ENCODE measurements at regions not wholly inside any gene's neighbourhood (a gene's known extent, or its start where the extent isn't known, plus 50 kb on each side); places are given as distances from the start of the nearest gene placed in this dataset.
"Not testable (repeated sequence)": the region's sequence is repeated elsewhere in the genome, so short reads cannot be mapped to it uniquely, and the experiment has no call there.

GRCh38 chr2:72024451-72025175 lies 123.0 kb downstream of the CYP26B1 start:
- Histone ChIP-seq H3K4me1 (ENCODE audit: insufficient read depth) (no peaks in the 10 kb centered on the region), H3K4me3 (ENCODE audit: low read depth, low read length) (no peak overlapping the region), H3K36me3 (ENCODE audit: insufficient read depth) (no peaks in the 10 kb centered on the region), H3K27ac (ENCODE audit: low read depth) (no peak overlapping the region)
- 86% methylated on average over 16 of the region's 16 CpGs for WGBS
- DNase-seq (ENCODE audit: extremely low spot score), result no peak

GRCh38 chr2:72023678-72024390 lies 123.8 kb downstream of the CYP26B1 start:
- WGBS, result 92% methylated on average over 7 of the region's 7 CpGs
- H3K27ac ChIP-seq (ENCODE audit: low read depth), result no peak overlapping the region
- DNase-seq (ENCODE audit: extremely low spot score), result no peak
- H3K4me3 ChIP-seq (ENCODE audit: low read depth, low read length), result no peak overlapping the region
- no peaks in the 10 kb centered on the region for H3K4me1 ChIP-seq (ENCODE audit: insufficient read depth)
- no peaks in the 10 kb centered on the region for H3K36me3 ChIP-seq (ENCODE audit: insufficient read depth)

DNA sequence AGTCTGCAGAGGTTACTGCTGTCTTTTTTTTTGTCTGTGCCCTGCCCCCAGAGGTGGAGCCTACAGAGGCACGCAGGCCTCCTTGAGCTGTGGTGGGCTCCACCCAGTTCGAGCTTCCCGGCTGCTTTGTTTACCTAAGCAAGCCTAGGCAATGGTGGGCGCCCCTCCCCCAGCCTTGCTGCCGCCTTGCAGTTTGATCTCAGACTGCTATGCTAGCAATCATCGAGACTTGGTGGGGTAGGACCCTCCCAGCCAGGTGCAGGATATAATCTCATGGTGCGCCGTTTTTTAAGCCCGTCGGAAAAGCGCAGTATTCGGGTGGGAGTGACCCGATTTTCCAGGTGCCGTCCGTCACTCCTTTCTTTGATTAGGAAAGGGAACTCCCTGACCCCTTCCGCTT lies 126.3 kb downstream of the CYP26B1 start:
- 81% methylated on average over 15 of the region's 16 CpGs for WGBS
- H3K36me3 ChIP-seq (ENCODE audit: insufficient read depth); H3K4me3 ChIP-seq (ENCODE audit: low read depth, low read length); H3K4me1 ChIP-seq (ENCODE audit: insufficient read depth); DNase-seq (ENCODE audit: extremely low spot score); H3K27ac ChIP-seq (ENCODE audit: low read depth): not testable (repeated sequence)

GRCh38 chr2:72015266-72015665 lies 132.4 kb downstream of the CYP26B1 start:
- no peak overlapping the region for H3K4me3 ChIP-seq (ENCODE audit: low read depth, low read length)
- H3K4me1 ChIP-seq (ENCODE audit: insufficient read depth), result no peaks in the 10 kb centered on the region
- H3K27ac ChIP-seq (ENCODE audit: low read depth), result no peak overlapping the region
- no peaks in the 10 kb centered on the region for H3K36me3 ChIP-seq (ENCODE audit: insufficient read depth)
- WGBS, result 35% methylated on average over 1 of the region's 1 CpG
- DNase-seq (ENCODE audit: extremely low spot score), result no peak

- no peak for DNase-seq (ENCODE audit: extremely low spot score)
- Histone ChIP-seq H3K27ac (ENCODE audit: low read depth) (no peak overlapping the region), H3K4me3 (ENCODE audit: low read depth, low read length) (no peak overlapping the region), H3K4me1 (ENCODE audit: insufficient read depth) (no peaks in the 10 kb centered on the region), H3K36me3 (ENCODE audit: insufficient read depth) (no peaks in the 10 kb centered on the region)
- 93% methylated on average over 1 of the region's 1 CpG for WGBS
These were observed 132.8 kb downstream of the CYP26B1 start for GRCh38 chr2:72014831-72015230.

DNA sequence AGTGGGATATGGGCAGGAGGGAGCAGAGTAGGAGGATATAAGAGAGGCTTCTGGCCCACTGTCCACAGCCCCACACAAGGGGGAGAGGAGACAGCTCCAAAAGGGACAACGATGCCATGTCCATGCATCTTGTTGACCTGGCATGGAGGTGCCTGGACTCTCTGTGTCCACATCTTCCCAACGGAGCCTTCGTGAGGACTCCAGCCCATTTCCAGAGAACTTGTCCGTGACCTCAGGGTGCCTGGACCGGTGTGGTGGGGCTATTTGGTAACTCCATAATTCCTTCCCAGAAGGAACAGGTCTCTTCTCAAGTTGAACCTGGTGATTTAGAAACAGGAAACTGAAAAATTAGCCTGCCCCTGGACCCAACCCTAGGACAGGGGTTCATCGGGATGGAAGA lies 133.9 kb downstream of the CYP26B1 start:
- H3K4me3 ChIP-seq (ENCODE audit: low read depth, low read length), result no peak overlapping the region
- no peaks in the 10 kb centered on the region for H3K36me3 ChIP-seq (ENCODE audit: insufficient read depth)
- H3K27ac ChIP-seq (ENCODE audit: low read depth), result no peak overlapping the region
- WGBS, result 96% methylated on average over 6 of the region's 6 CpGs
- no peak for DNase-seq (ENCODE audit: extremely low spot score)
- H3K4me1 ChIP-seq (ENCODE audit: insufficient read depth), result no peaks in the 10 kb centered on the region

DNA sequence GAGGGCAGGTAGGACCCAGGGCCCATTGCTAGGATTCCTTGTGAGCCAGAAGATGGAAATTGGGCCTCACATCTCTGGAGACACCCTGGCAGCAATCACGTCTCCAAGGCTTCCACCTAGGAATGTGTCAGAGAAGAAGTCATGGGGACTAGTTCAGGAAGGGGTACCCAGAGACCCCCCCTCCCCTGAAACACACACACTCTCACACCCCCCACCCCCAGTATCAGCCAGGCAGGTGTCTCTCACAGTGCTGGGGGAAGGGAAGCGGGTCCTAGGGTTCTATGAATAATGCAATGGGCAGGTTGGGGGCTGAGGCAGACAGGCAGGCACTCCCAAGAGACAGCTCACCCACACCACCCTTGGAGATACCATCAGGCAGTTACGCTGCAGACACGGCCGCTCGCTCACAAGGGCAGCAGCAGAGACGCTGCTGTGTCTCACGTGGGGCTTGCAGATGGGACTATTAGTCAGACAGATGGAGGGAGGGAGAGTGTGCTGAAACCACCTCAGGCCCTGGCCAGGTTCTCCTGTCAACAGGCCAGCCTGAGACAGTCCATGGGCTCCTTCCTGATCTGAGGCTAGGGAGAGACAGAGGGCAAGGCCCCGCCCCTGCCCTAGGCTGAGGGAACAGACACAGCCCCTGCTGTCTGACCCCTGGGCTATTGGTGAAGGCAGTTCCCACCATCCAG lies 134.6 kb downstream of the CYP26B1 start:
- WGBS, result 72% methylated on average over 9 of the region's 9 CpGs

GRCh38 chr2:72011791-72012190 lies 135.9 kb downstream of the CYP26B1 start:
- no peak overlapping the region for H3K4me3 ChIP-seq (ENCODE audit: low read depth, low read length)
- H3K27ac ChIP-seq (ENCODE audit: low read depth), result no peak overlapping the region
- no peaks in the 10 kb centered on the region for H3K4me1 ChIP-seq (ENCODE audit: insufficient read depth)
- no peaks in the 10 kb centered on the region for H3K36me3 ChIP-seq (ENCODE audit: insufficient read depth)
- no peak for DNase-seq (ENCODE audit: extremely low spot score)
- WGBS, result 81% methylated on average over 6 of the region's 6 CpGs

More for the DNA sequence above, 134.6 kb downstream of the CYP26B1 start:
- no peaks in the 10 kb centered on the region for H3K4me1 ChIP-seq (ENCODE audit: insufficient read depth)
- no peaks in the 10 kb centered on the region for H3K36me3 ChIP-seq (ENCODE audit: insufficient read depth)
- H3K4me3 ChIP-seq (ENCODE audit: low read depth, low read length), result no peak overlapping the region
- H3K27ac ChIP-seq (ENCODE audit: low read depth), result no peak overlapping the region
- no peak for DNase-seq (ENCODE audit: extremely low spot score)

- H3K27ac ChIP-seq (ENCODE audit: low read depth), result no peak overlapping the region
- H3K4me1 ChIP-seq (ENCODE audit: insufficient read depth), result no peaks in the 10 kb centered on the region
- no peaks in the 10 kb centered on the region for H3K36me3 ChIP-seq (ENCODE audit: insufficient read depth)
- no peak overlapping the region for H3K4me3 ChIP-seq (ENCODE audit: low read depth, low read length)
- no peak for DNase-seq (ENCODE audit: extremely low spot score)
- 88% methylated on average over 3 of the region's 3 CpGs for WGBS
These were observed 136.3 kb downstream of the CYP26B1 start for GRCh38 chr2:72011370-72011689.

GRCh38 chr2:72010647-72011369 lies 136.9 kb downstream of the CYP26B1 start:
- WGBS, result 78% methylated on average over 13 of the region's 13 CpGs
- Histone ChIP-seq H3K36me3 (ENCODE audit: insufficient read depth) (no peaks in the 10 kb centered on the region), H3K4me3 (ENCODE audit: low read depth, low read length) (no peak overlapping the region), H3K27ac (ENCODE audit: low read depth) (no peak overlapping the region), H3K4me1 (ENCODE audit: insufficient read depth) (no peaks in the 10 kb centered on the region)
- no peak for DNase-seq (ENCODE audit: extremely low spot score)

GRCh38 chr2:72008608-72009007 lies 139.1 kb downstream of the CYP26B1 start:
- WGBS, result 87% methylated on average over 10 of the region's 10 CpGs
- Histone ChIP-seq H3K36me3 (ENCODE audit: insufficient read depth) (no peaks in the 10 kb centered on the region), H3K27ac (ENCODE audit: low read depth) (no peak overlapping the region), H3K4me3 (ENCODE audit: low read depth, low read length) (no peak overlapping the region), H3K4me1 (ENCODE audit: insufficient read depth) (no peaks in the 10 kb centered on the region)
- no peak for DNase-seq (ENCODE audit: extremely low spot score)

DNA sequence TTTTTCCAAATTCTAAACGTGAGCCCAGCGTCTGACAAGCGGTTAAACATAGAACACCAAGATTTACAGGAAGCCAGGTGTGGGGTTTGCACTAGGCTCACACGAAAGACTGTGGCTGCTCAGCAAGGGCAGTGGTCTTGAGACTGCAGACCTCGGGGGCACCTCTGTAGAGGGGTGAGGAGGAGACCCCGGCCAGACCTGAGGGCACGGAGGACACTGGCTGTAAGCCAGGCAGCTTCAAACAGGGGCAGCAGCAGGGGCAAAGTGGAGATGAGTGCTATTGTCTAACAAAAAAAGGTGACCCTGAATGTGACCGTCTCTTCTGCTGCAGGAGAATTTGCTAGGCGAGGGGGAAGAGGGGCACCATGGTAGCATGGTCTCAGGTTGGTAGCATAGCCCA lies 140.3 kb downstream of the CYP26B1 start:
- H3K4me3 ChIP-seq (ENCODE audit: low read depth, low read length), result no peak overlapping the region
- no peak overlapping the region for H3K27ac ChIP-seq (ENCODE audit: low read depth)
- 71% methylated on average over 9 of the region's 9 CpGs for WGBS
- no peaks in the 10 kb centered on the region for H3K4me1 ChIP-seq (ENCODE audit: insufficient read depth)
- DNase-seq (ENCODE audit: extremely low spot score), result no peak
- H3K36me3 ChIP-seq (ENCODE audit: insufficient read depth), result no peaks in the 10 kb centered on the region

DNA sequence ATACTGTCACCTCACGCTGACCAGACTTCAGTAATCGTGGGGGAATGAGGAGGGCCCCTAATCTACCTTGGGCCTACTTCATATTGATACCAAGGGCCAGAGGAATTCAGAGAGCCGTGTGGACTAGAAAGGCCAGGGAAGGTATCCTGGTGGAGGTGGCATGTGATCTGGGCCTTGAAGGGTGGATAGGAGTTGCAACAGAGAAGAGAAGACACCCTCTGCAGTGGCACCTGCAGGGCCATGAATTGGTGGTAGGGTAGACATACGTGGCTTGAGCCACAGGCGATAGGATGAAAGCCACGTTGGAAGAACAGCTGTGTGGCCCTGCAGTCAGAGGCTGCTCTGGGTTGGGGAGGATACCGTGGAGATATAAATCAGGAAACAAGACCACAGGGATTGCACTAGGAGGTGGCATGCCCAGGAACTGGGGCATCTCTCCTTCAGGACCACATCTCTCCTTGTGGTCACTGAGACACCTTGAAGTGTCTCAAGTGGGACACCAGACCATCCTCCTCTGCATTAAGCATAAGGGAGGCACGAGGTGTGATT lies 141.4 kb downstream of the CYP26B1 start:
- Histone ChIP-seq H3K36me3 (ENCODE audit: insufficient read depth) (no peaks in the 10 kb centered on the region), H3K27ac (ENCODE audit: low read depth) (no peak overlapping the region), H3K4me3 (ENCODE audit: low read depth, low read length) (no peak overlapping the region), H3K4me1 (ENCODE audit: insufficient read depth) (no peaks in the 10 kb centered on the region)
- DNase-seq (ENCODE audit: extremely low spot score), result no peak
- 82% methylated on average over 8 of the region's 8 CpGs for WGBS

Measured in urinary bladder (tissue), 3 donors.